ENCODE measurements at regions not wholly inside any gene's neighbourhood (a gene's known extent, or its start where the extent isn't known, plus 50 kb on each side); places are given as distances from the start of the nearest gene placed in this dataset.
"Not testable (repeated sequence)": the region's sequence is repeated elsewhere in the genome, so short reads cannot be mapped to it uniquely, and the experiment has no call there.

GRCh38 chr6:27112974-27113373 lies 134.5 kb upstream of the PRSS16 start:
- no peak for DNase-seq

GRCh38 chr6:27119329-27119728 lies 128.2 kb upstream of the PRSS16 start:
- no peak for DNase-seq

DNA sequence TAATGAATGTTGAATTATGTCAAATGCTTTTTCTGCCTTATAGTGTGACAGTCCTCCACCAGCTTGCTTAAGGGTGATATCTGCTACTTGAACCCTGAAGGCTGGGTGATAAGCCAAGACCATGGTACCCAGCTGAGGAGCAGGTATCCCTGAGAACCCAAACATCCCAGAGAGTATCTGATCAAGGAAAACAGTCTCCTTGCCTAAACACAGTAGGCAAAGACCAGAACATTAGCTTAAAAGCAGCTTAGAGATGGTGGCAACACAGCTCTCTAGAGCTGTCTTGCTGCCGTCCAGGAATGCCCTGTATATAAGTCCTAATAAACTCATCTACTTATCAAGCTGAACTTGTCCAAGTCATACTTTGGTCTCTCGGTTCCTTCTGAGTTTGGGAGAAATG lies 127.7 kb upstream of the PRSS16 start:
- no peak for DNase-seq

GRCh38 chr6:27121640-27122039 lies 125.9 kb upstream of the PRSS16 start:
- no peak for DNase-seq

DNA sequence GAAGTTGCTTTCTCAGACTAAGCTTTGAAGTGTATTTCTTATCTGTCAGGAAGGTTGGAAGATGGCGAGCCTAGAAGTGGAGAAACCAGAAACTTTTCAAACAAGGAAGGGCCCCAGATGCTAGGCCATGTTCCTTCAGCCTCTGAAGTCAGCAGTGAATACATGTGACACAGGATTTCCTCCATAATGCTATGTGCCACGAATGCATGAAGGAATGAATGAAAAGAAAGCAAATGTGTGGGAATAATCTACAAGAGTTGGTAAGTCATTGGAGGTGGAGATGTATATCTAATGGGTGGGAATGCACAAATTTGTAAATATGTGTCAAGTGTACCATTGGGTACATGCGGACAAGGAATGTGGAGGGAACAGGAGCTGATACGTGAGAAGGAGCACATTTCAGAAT lies 123.2 kb upstream of the PRSS16 start:
- DNase-seq: no peak

DNA sequence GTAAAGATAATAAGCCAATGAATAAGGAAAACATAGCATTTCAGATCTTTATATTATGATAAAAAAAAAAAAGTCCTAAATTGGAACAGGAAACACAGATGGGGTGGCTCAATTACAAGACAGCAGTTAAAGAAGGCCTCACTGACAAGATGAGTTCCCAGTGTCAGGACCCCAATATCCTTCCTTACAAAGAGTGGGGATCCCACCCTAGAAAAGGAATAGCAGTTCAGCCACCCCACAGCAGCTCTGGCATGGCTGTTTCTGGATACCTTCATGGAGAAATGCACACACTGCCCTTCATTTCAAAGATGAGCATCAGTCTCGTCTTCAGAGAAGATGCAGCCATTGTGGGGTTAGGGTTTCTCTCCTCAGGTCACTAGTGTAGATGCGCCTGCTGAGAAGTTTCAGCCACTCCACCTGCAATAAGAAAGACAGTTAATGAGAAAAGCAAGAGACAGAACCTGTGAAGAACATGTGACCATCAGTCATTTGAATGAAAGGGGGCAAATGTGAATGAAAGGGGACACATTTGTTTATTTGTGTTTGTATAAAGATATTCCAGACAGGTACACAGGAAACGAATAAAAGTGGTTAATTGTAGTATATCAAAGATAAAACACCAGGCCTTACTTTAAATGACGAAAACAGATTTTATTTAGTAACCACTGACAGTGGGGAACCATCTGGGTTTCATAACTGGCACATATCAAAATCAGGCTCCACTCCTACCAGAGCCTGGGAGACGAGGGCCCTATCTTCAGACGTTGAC lies 121.3 kb upstream of the PRSS16 start:
- DNase-seq: no peak

- DNase-seq: peak; percentile 84 to 91
Measured at GRCh38 chr6:27126815-27127537, 120.5 kb upstream of the PRSS16 start.

- DNase-seq: not testable (repeated sequence)
Measured at GRCh38 chr6:27127874-27128273, 119.6 kb upstream of the PRSS16 start.

DNA sequence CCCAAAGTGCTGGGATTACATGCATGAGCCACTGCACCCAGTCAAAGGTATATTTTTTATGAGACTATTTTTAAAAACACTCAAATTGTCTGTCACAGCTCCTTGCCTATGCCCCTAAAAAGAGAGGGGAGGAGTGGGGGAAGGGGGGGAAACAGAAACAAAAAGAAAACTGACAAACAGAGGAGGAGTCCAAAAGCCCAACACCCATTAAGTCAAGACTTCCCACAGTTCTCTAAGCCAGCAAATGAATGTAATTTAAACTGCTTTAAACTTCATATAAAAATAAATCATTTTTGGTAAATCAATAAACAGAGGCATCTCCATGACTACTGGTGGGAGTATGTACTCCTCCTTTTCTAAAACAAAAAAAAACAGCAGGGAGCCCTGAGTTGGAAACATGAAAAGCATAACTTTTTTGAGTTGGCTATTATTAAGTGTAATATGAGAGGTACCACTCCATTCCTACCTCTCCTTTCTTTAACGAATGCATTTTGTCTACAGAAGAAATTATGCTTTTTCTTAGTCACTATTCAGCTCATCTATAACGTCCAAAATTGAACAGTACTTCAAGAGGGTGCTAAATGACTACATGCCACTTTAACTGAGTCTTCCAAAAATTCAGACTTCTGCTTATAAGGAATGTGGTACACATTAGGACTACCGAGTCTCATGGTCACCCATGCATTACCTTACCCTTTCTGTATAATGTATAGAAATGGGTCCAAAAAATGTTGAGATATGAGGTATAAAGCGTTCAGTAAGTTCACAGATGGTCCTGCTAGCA lies 119.0 kb upstream of the PRSS16 start:
- DNase-seq: no peak

DNA sequence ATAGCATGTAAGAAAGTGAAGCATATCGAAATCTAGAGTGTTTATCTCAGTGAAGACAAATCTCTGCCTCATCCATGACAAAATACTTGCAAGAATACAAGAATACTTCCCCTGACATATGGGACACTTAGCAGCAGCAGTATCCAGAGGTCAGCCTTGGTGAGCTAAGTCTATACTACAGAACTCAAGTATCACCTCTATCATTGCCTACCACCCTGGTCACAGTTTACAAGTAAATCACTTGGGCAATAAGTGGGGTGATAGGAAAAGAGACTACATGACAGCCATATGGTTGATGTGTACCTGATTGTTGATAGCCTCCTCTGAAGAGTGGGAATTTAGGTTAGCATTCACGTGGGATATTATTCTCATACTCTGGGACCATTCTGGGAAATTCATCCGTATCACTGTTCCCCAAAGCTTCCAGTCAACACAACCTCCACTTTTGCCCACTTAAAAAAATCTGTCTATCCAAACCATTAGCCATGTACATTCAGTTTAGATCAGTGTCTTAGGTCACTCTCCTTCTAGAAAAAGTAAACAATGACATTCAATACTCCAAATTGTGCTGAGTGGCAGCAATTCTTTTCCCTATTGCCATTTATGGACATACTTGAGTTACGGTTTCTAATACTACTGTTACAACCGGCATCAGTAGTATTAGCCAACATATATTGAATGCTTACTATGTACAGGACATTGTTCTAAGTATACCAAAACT lies 118.2 kb upstream of the PRSS16 start:
- no peak for DNase-seq

DNA sequence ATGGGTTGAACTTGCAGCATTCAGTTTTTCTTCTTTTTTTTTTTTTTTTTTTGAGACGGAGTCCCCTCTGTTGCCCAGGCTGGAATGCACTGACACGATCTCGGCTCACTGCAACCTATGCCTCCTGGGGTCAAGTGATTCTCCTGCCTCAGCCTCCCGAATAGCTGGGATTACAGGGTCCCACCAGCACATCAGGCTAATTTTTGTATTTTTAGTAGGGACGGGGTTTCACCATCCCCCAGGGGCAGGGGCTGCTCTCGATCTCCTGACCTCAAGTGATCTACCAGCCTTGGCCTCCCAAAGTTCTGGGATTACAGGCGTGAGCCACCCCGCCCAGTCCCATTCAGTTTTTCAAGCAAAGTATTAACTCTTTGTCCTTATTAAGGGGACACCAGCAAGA lies 117.6 kb upstream of the PRSS16 start:
- DNase-seq: no peak

DNA sequence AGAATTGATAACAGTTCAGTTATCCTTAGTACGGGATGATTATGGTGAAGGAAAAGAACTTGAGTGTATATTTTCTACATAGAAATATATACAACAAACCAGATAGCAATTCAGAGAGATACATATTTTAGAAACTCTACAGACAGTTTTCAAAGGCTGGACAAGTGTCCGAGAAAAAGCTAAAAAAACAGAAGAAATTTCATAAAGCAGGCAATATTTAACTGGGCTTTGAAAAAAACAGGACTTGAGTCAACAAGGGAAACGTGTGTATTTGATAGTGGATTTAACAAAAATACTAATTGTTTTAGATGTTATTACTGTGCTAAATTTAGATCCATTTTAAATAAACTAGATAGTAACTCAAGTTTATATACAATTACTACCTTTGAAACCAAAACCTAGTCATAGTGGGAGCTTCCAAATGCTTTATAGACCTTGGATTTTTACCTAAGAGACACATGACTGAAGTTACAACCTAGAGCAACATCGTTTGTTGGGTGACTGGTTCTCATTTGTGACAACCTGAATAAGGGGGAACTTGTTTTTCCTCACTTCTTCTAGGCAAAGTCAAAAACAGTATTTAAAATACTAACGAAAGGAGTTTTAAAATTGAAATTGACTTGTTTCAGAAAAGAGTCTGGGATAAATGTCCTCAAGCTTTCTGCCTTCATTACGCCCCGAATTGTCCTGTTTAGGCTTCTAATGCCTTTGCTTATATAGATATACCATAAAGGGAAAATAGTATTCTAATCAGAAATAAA lies 116.7 kb upstream of the PRSS16 start:
- no peak for DNase-seq

DNA sequence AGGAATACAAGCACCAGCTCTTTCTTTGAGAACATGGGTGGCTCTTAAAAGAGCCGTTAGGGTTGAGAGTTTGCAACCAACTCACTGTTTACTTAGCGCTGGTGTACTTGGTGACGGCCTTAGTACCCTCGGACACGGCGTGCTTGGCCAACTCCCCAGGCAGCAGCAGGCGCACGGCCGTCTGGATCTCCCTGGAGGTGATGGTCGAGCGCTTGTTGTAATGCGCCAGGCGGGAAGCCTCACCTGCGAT lies 115.3 kb upstream of the PRSS16 start:
- not testable (repeated sequence) for DNase-seq

DNA sequence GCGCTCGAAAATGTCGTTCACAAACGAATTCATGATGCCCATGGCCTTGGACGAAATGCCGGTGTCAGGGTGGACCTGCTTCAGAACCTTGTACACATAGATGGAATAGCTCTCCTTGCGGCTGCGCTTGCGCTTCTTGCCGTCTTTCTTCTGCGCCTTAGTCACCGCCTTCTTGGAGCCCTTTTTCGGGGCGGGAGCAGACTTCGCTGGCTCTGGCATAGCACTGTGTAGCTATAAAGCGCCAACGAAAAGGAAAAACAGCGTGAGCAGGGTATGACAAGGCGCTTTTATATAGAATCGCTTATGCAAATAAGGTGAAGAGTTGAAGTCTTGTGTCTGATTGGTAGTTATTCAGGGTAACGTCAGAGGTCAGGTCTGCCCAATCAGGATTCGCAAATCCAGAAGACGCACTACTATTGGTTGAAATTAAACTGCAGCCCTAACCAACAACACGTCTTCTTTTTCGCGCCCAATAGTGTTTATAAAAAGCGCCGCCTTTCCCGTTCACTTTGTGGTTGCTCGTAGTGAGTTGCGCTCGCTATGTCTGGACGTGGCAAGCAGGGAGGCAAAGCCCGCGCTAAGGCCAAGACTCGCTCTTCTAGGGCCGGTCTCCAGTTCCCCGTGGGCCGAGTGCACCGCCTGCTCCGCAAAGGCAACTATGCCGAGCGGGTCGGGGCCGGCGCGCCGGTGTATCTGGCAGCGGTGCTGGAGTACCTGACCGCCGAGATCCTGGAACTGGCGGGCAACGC lies 114.8 kb upstream of the PRSS16 start:
- DNase-seq: peak; percentile 98 to 100

GRCh38 chr6:27133281-27134227 lies 113.9 kb upstream of the PRSS16 start:
- DNase-seq: peak; percentile 67 to 76

- DNase-seq: no peak
Measured at GRCh38 chr6:27135087-27135657, 112.3 kb upstream of the PRSS16 start.

DNA sequence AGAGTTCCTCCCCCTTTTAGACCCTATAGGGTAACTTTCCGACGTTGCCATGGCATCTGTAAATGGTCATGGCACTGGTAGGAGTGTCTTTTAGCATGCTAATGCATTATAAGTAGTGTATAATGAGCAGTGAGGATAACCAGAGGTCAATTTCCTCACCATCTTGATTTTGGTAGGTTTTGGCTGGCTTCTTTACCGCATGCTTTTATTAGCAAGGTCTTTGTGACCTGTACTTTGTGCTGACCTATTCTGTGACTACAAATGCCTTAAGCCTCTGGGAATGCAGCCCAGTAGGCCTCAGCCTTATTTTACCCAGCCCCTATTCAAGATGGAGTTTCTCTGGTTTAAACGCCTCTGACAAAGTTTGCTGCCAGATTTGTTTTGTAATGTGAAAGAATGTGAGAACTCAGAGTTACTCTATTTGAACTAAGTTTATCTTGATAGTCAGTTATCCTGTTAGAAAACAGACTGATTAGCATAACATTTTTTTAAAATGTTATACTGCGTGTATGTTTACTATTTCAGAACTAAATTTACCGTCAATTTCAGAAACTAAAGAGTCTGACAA lies 111.3 kb upstream of the PRSS16 start:
- no peak for DNase-seq

DNA sequence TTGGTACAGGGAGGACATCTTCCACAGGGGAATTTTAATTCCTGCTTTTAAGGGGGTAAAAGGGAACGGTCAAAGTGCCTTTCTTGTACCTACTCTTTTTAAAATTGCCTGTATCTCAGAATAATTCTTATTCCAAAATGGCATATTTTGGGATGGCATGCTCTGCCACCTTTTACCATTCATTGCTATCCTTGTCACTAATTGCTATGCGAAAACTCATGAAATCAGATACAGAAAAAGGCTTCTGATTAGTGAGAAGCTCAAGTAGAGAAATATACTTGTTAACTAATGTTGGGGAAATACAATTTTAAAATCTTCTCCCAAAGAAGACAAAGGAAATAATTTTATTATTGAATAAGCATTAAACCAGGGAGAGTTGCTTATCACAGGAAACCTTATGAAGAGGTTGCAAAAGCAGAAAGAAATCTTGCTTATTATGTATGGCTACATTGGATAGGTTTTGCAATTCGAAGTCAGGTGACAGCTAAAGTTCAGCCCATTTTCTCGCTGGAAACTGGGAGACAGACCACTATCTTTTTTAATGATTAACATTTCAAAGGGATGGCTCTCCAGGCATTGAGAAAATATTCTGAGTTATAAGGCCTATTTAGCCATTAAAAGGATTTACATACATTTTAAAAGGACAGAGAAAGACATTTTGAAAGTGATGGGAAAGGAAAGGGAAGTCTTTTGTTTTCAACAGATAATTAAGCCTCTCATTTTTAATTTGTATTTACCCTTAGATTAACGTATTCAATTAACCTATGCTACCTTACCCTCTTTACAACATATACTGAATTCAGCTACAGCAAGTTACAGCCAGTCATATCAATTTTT lies 110.3 kb upstream of the PRSS16 start:
- DNase-seq: no peak

DNA sequence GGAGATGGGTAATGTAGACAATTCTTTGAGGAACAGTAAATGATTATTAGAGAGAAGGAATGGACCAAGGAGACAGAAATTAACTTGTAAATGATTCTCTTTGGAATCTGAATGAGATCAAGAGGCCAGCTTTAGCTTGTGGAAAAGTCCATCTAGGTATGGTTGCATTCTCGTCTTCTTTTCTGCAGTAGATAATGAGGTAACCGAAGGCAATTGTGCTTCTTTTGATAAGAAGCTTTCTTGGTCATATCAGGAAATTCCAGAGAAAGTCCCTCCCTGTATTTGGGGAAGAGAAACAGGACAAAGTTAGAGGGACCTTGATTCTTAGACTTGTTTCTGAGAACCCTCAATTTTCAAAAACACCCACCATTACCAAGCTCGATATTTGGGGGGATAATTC lies 109.1 kb upstream of the PRSS16 start:
- no peak for DNase-seq

Data from CD4-positive, alpha-beta T cell treated with Interferon alpha-2 for 1 hour (primary cell).